ENCODE measurements at regions not wholly inside any gene's neighbourhood (a gene's known extent, or its start where the extent isn't known, plus 50 kb on each side); places are given as distances from the start of the nearest gene placed in this dataset.

GRCh38 chr5:26518065-26518464, 520.3 kb downstream of the CDH9 start:
- Histone ChIP-seq H3K4me3 (no peak overlapping the region), H3K4me1 (no peaks in the 10 kb centered on the region), H3K36me3 (no peaks in the 10 kb centered on the region), H3K27me3 (no peaks in the 10 kb centered on the region), H3K9me3 (peaks cover 0 to 24% (median 0%) of the 10 kb centered on the region in 11 donors), H3K27ac (no peak overlapping the region)
- 75 to 78% methylated on average over 5 of the region's 5 CpGs for WGBS, 2 donors
- no peak for DNase-seq
- no peak for TF ChIP-seq CTCF (IDR thresholded peaks at IDR 0.05)
- intact Hi-C loops (cut with DNase I) = no loop called here
- no peak for ATAC-seq

- H3K27me3 ChIP-seq = no peaks in the 10 kb centered on the region
- no peak overlapping the region for H3K27ac ChIP-seq
- no peaks in the 10 kb centered on the region for H3K36me3 ChIP-seq
- TF ChIP-seq CTCF (IDR thresholded peaks at IDR 0.05) = no peak
- H3K4me3 ChIP-seq = no peak overlapping the region
- ATAC-seq (no peak), DNase-seq (no peak)
- intact Hi-C loops (cut with DNase I) = no loop called here
- H3K4me1 ChIP-seq = no peaks in the 10 kb centered on the region
- peaks cover 0 to 25% (median under 1%) of the 10 kb centered on the region in 11 donors for H3K9me3 ChIP-seq
- 70 to 73% methylated on average over 5 of the region's 5 CpGs for WGBS, 2 donors
Observed at GRCh38 chr5:26498972-26499371, 539.4 kb downstream of the CDH9 start.

GRCh38 chr5:26495437-26495836, 542.9 kb downstream of the CDH9 start:
- Histone ChIP-seq H3K4me1 (no peaks in the 10 kb centered on the region), H3K27ac (no peak overlapping the region)
- WGBS, 2 donors = 58 to 63% methylated on average over 2 of the region's 2 CpGs

GRCh38 chr5:26492906-26493459, 545.4 kb downstream of the CDH9 start:
- DNase-seq (no peak), ATAC-seq (no peak)
- H3K27ac ChIP-seq = no peak overlapping the region
- peaks cover 0 to 68% (median 13%) of the 10 kb centered on the region in 11 donors for H3K9me3 ChIP-seq
- no peaks in the 10 kb centered on the region for H3K27me3 ChIP-seq
- no peaks in the 10 kb centered on the region for H3K4me1 ChIP-seq
- 82 to 86% methylated on average over 2 of the region's 2 CpGs for WGBS, 2 donors
- TF ChIP-seq CTCF (IDR thresholded peaks at IDR 0.05) = no peak
- intact Hi-C loops (cut with DNase I) = no loop called here
- no peak overlapping the region for H3K4me3 ChIP-seq
- no peaks in the 10 kb centered on the region for H3K36me3 ChIP-seq

More at GRCh38 chr5:26495437-26495836, 542.9 kb downstream of the CDH9 start:
- peaks cover 0 to 55% (median 13%) of the 10 kb centered on the region in 11 donors for H3K9me3 ChIP-seq
- intact Hi-C loops (cut with DNase I) = no loop called here
- no peaks in the 10 kb centered on the region for H3K27me3 ChIP-seq
- TF ChIP-seq CTCF (IDR thresholded peaks at IDR 0.05) = no peak
- no peak overlapping the region for H3K4me3 ChIP-seq
- DNase-seq (no peak), ATAC-seq (no peak)
- H3K36me3 ChIP-seq = no peaks in the 10 kb centered on the region
